GM12872 (cell line): ENCODE measurements at regions not wholly inside any gene's neighbourhood (a gene's known extent, or its start where the extent isn't known, plus 50 kb on each side); places are given as distances from the start of the nearest gene placed in this dataset.

ENCODE experiments used
- CTCF ChIP-seq: IDR thresholded peaks from 3 replicates; pipeline ENCODE4 v1.5.1; 2011; ENCODE audit warnings: low read depth, mild to moderate bottlenecking, low read length, moderate library complexity; ENCODE audit not compliant: insufficient read depth

- TF ChIP-seq CTCF, result no peak
Measured at GRCh38 chr14:21921453-21921852, 247.8 kb upstream of the OR4E1 start.

- TF ChIP-seq CTCF, result peak; percentile 80
Measured at GRCh38 chr14:21917699-21918436, 244.2 kb upstream of the OR4E1 start.

GRCh38 chr14:21915826-21916225, 242.2 kb upstream of the OR4E1 start:
- TF ChIP-seq CTCF, result no peak

GRCh38 chr14:21913759-21914158, 240.1 kb upstream of the OR4E1 start:
- TF ChIP-seq CTCF, result peak; percentile 80

GRCh38 chr14:21912367-21912766, 238.7 kb upstream of the OR4E1 start:
- no peak for TF ChIP-seq CTCF

- TF ChIP-seq CTCF, result no peak
Measured at GRCh38 chr14:21911877-21912276, 238.3 kb upstream of the OR4E1 start.

- no peak for TF ChIP-seq CTCF
Measured at GRCh38 chr14:21910260-21910659, 236.6 kb upstream of the OR4E1 start.
